ENCODE measurements at regions not wholly inside any gene's neighbourhood (a gene's known extent, or its start where the extent isn't known, plus 50 kb on each side); places are given as distances from the start of the nearest gene placed in this dataset.

DNA sequence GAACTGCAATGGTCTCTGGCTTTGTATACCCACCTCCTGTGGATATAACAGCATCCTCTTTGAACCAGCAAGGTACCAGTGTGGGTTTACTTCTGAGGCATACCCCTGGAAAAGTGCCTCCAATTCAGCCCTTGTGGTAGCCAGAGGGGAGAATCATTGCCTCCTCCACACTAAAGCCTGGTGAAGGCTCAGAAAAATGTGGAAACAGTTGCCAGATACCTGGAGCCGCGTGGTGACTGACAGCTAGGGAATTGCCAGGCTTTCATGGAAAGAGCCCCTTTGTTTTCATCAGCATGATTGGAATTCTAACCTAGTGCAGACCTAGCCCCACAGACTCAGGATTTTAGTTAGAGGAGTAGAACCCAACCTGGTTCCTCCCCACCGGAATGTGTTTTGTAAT, 168.6 kb upstream of the KLF3 start:
- no peak overlapping the region for H3K9ac ChIP-seq (ENCODE audit: low read depth, low read length)
- no peak overlapping the region for H3K4me3 ChIP-seq (ENCODE audit: low read length)

DNA sequence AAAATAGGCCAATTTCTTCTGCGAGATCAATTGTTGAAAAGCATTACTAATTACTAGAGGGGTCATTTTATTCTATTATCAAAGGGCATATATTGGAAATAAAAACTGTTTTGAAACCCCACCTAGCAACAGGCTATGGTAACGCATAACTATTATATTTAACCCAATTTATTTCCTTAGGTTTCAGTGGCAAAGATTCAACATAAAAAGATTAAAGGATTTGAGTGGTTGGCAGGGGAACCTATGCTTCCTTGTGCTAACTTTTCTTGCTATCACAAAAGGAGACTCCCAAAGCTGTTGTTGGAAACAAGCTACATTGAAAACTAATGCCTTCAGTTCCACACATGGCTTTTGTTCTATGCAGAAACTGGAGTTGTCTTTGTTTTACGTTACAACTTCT, 166.9 kb upstream of the KLF3 start:
- Histone ChIP-seq H3K9me3 (replicated peaks; ENCODE audit: low read length) (no peaks in the 10 kb centered on the region), H3K27me3 (ENCODE audit: control insufficient read depth, insufficient read depth, low read length) (no peaks in the 10 kb centered on the region), H3K4me1 (ENCODE audit: control insufficient read depth, insufficient read depth, low read length) (no peaks in the 10 kb centered on the region), H3K4me2 (ENCODE audit: low read length) (no peak overlapping the region), H3K9ac (ENCODE audit: low read depth, low read length) (no peak overlapping the region), H3K4me3 (ENCODE audit: low read length) (no peak overlapping the region), H3K36me3 (ENCODE audit: insufficient read depth, low read length) (no peaks in the 10 kb centered on the region)

More for the DNA sequence above, 168.6 kb upstream of the KLF3 start:
- H3K4me2 ChIP-seq (ENCODE audit: low read length), result no peak overlapping the region
- no peaks in the 10 kb centered on the region for H3K27me3 ChIP-seq (ENCODE audit: control insufficient read depth, insufficient read depth, low read length)
- H3K9me3 ChIP-seq (replicated peaks; ENCODE audit: low read length), result no peaks in the 10 kb centered on the region
- H3K36me3 ChIP-seq (ENCODE audit: insufficient read depth, low read length), result no peaks in the 10 kb centered on the region
- no peaks in the 10 kb centered on the region for H3K4me1 ChIP-seq (ENCODE audit: control insufficient read depth, insufficient read depth, low read length)

DNA sequence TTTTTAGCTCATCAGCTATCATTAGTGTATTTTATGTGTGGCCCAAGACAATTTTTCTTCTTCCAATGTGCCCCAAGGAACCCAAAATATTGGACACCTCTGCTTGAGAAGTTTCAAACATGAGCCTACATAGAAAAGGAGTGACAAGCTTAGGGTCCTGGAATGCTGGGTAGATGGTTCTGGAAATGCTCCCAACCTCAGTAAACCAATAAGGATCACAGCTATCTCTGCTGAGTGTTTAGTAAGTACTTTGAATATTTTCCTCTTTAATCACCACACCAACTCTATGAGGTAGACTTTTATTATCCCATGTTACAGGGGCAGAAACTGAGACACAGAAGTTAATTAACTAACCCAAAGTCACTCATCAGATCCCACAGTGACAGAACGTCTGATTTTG, 164.9 kb upstream of the KLF3 start:
- no peak overlapping the region for H3K9ac ChIP-seq (ENCODE audit: low read depth, low read length)

DNA sequence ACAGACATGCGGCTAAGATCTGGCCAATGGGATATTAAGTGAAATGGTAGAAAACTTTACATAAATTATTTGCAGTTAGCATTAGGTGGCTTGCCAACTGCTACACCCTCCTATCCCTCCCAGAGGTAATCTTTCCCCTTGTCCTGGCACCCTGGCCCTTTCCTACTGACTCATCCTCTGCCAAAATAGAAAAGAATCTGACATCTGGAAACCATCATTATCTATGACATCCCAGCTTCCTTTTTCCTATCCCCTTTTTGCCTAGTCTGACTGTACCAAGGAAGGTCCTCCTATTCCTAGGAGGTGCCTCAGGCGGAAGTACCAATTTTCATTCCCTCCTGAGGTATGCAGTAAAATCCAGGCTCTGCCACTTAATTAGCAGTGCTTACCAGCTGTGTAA, 163.6 kb upstream of the KLF3 start:
- H3K4me1 ChIP-seq (ENCODE audit: control insufficient read depth, insufficient read depth, low read length), result no peaks in the 10 kb centered on the region
- no peaks in the 10 kb centered on the region for H3K27me3 ChIP-seq (ENCODE audit: control insufficient read depth, insufficient read depth, low read length)
- no peak overlapping the region for H3K4me2 ChIP-seq (ENCODE audit: low read length)
- H3K9me3 ChIP-seq (replicated peaks; ENCODE audit: low read length), result no peaks in the 10 kb centered on the region
- no peak overlapping the region for H3K9ac ChIP-seq (ENCODE audit: low read depth, low read length)
- H3K36me3 ChIP-seq (ENCODE audit: insufficient read depth, low read length), result no peaks in the 10 kb centered on the region
- no peak overlapping the region for H3K4me3 ChIP-seq (ENCODE audit: low read length)

More for the DNA sequence above, 164.9 kb upstream of the KLF3 start:
- Histone ChIP-seq H3K9me3 (replicated peaks; ENCODE audit: low read length) (no peaks in the 10 kb centered on the region), H3K27me3 (ENCODE audit: control insufficient read depth, insufficient read depth, low read length) (no peaks in the 10 kb centered on the region), H3K4me2 (ENCODE audit: low read length) (no peak overlapping the region), H3K36me3 (ENCODE audit: insufficient read depth, low read length) (no peaks in the 10 kb centered on the region), H3K4me3 (ENCODE audit: low read length) (no peak overlapping the region), H3K4me1 (ENCODE audit: control insufficient read depth, insufficient read depth, low read length) (no peaks in the 10 kb centered on the region)

DNA sequence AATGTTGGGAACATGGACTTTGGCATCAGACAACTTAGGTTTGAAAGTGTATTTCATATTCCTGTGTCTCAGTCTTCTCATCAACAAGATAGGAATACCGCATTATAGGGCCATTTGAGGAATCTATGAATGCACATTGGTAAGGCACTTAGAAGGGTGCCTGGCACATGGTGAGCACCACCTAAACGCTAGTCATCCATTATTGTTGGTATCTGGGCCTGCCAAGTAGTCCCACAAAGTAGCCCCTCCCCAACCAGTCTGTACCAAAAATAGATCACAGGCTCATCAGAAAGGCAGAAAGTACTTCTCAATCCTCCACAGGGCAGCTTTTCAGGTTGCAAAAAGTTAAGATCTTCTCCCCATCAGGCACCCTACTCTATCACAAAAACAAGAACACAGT, 162.3 kb upstream of the KLF3 start:
- H3K4me1 ChIP-seq (ENCODE audit: control insufficient read depth, insufficient read depth, low read length), result no peaks in the 10 kb centered on the region
- H3K4me3 ChIP-seq (ENCODE audit: low read length), result no peak overlapping the region
- no peaks in the 10 kb centered on the region for H3K9me3 ChIP-seq (replicated peaks; ENCODE audit: low read length)
- no peak overlapping the region for H3K9ac ChIP-seq (ENCODE audit: low read depth, low read length)
- H3K4me2 ChIP-seq (ENCODE audit: low read length), result no peak overlapping the region
- peaks cover 11% of the 10 kb centered on the region for H3K27me3 ChIP-seq (ENCODE audit: control insufficient read depth, insufficient read depth, low read length)
- H3K36me3 ChIP-seq (ENCODE audit: insufficient read depth, low read length), result no peaks in the 10 kb centered on the region

DNA sequence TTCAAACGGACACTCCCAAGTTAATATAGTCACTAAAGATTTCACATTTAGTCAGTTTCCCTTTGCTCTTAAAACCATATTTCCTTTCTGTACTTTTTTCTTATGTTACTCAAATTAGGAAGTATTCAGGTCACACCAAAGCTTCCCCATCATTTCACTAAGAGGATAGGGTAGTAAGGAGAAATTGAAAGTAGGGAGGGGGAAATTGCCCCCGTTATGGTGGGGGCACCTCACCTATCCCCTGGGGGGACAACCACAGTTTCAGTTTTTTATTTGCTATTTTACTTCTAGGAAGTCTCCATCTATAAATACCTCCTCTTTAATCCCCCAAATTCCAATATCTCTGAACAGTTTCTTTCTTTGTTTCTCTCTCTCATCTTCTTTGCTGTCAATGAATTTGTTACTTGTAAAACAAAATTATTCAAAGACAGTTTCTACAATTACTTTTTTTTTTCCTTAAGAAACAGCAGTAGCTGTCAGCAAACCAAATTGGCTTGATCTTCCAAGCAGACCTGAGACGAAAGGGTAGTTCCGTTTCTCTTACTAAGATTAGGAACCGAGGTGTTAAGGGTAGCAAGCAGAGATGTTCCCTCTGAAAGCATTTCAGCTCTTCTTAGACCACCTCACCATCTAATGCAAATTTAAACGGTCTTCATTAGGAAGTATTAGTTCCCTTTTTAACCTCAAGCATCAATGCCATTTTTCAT, 160.2 kb upstream of the KLF3 start:
- H3K4me2 ChIP-seq (ENCODE audit: low read length), result no peak overlapping the region
- H3K9me3 ChIP-seq (replicated peaks; ENCODE audit: low read length), result no peaks in the 10 kb centered on the region
- no peak overlapping the region for H3K9ac ChIP-seq (ENCODE audit: low read depth, low read length)

DNA sequence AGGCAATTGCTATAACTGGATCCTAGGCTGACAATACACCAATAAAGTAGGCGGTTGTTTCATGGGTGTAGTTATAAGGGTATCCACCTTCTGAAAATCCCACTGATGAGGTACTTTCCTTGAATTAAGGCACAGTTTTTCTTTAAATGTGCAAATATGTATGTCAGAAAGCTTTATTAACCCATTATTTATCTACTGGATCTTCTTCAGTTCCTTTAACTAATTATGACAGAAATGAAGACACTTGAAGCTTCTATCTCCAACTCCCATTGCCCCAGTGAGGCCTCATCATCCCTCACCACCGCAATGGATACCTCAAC, 159.6 kb upstream of the KLF3 start:
- peaks cover 21% of the 10 kb centered on the region for H3K27me3 ChIP-seq (ENCODE audit: control insufficient read depth, insufficient read depth, low read length)
- no peaks in the 10 kb centered on the region for H3K9me3 ChIP-seq (replicated peaks; ENCODE audit: low read length)
- no peak overlapping the region for H3K4me2 ChIP-seq (ENCODE audit: low read length)
- no peaks in the 10 kb centered on the region for H3K4me1 ChIP-seq (ENCODE audit: control insufficient read depth, insufficient read depth, low read length)
- H3K9ac ChIP-seq (ENCODE audit: low read depth, low read length), result no peak overlapping the region
- H3K4me3 ChIP-seq (ENCODE audit: low read length), result no peak overlapping the region
- no peaks in the 10 kb centered on the region for H3K36me3 ChIP-seq (ENCODE audit: insufficient read depth, low read length)

More for the DNA sequence above, 160.2 kb upstream of the KLF3 start:
- Histone ChIP-seq H3K4me3 (ENCODE audit: low read length) (no peak overlapping the region), H3K4me1 (ENCODE audit: control insufficient read depth, insufficient read depth, low read length) (no peaks in the 10 kb centered on the region), H3K36me3 (ENCODE audit: insufficient read depth, low read length) (no peaks in the 10 kb centered on the region), H3K27me3 (ENCODE audit: control insufficient read depth, insufficient read depth, low read length) (peaks cover 21% of the 10 kb centered on the region)

DNA sequence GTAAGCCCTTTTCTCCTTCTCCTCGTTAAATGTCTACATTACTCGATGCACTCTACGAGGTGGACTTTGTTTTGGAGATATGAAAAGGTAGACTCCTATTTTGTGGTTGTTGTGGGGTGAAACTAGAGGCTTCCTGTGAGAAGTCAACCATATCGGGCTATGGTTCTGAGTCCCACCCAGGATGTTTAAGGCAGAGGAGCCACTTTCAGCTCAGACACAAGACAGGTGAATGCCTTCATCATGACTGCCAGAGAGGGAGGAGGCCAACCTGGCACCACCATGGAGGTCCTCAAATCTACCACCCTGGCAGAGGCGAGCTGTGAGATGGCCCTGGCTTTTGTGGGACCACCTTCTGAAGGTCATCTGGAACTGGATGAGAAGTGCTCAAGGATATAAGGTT, 154.4 kb upstream of the KLF3 start:
- no peaks in the 10 kb centered on the region for H3K36me3 ChIP-seq (ENCODE audit: insufficient read depth, low read length)

DNA sequence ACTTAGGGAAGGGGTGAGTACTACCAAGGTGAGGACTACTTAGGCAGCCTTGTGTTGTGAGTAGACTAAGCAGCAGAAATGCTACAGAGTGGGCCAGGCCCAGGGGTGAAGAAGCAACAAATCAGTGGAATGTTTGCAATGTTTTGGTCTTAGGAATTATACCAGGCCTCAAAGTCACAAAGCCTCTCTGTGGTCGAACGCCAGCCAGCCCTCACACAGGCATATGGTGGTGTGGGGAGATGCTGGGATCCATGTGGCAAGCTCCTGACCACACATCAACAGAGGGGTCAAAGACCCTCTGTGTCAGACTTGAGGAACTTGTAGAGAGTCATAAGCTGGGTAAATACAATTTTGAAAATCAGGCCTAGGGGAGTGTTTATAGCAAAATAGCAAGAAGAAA, 153.8 kb upstream of the KLF3 start:
- H3K4me2 ChIP-seq (ENCODE audit: low read length), result no peak overlapping the region
- no peaks in the 10 kb centered on the region for H3K36me3 ChIP-seq (ENCODE audit: insufficient read depth, low read length)
- H3K27me3 ChIP-seq (ENCODE audit: control insufficient read depth, insufficient read depth, low read length), result peaks cover 33% of the 10 kb centered on the region
- no peak overlapping the region for H3K9ac ChIP-seq (ENCODE audit: low read depth, low read length)
- no peaks in the 10 kb centered on the region for H3K4me1 ChIP-seq (ENCODE audit: control insufficient read depth, insufficient read depth, low read length)
- no peaks in the 10 kb centered on the region for H3K9me3 ChIP-seq (replicated peaks; ENCODE audit: low read length)
- H3K4me3 ChIP-seq (ENCODE audit: low read length), result no peak overlapping the region

More for the DNA sequence above, 154.4 kb upstream of the KLF3 start:
- H3K4me2 ChIP-seq (ENCODE audit: low read length), result no peak overlapping the region
- H3K4me1 ChIP-seq (ENCODE audit: control insufficient read depth, insufficient read depth, low read length), result no peaks in the 10 kb centered on the region
- H3K9ac ChIP-seq (ENCODE audit: low read depth, low read length), result no peak overlapping the region
- peaks cover 33% of the 10 kb centered on the region for H3K27me3 ChIP-seq (ENCODE audit: control insufficient read depth, insufficient read depth, low read length)
- no peak overlapping the region for H3K4me3 ChIP-seq (ENCODE audit: low read length)
- no peaks in the 10 kb centered on the region for H3K9me3 ChIP-seq (replicated peaks; ENCODE audit: low read length)

DNA sequence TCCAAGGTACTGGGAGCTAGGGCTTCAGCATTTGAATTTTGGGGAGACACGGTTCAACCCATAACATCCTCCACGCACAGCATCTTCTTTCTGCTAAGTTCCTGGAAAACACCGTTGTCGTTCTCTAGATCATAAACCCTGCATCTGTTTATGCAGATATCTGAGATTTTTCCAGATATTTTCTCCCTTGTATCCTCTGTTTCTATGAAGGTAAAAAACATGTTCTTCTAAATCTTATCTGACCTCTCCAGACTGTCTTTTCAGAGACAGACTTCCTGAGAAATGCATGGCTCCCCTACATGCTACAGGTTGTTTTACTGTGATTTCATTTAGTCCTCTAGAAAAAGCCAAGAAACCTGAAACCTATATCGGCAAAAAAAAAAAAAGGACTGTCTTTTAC, 152.3 kb upstream of the KLF3 start:
- H3K4me3 ChIP-seq (ENCODE audit: low read length), result no peak overlapping the region
- no peaks in the 10 kb centered on the region for H3K36me3 ChIP-seq (ENCODE audit: insufficient read depth, low read length)
- H3K4me1 ChIP-seq (ENCODE audit: control insufficient read depth, insufficient read depth, low read length), result no peaks in the 10 kb centered on the region

DNA sequence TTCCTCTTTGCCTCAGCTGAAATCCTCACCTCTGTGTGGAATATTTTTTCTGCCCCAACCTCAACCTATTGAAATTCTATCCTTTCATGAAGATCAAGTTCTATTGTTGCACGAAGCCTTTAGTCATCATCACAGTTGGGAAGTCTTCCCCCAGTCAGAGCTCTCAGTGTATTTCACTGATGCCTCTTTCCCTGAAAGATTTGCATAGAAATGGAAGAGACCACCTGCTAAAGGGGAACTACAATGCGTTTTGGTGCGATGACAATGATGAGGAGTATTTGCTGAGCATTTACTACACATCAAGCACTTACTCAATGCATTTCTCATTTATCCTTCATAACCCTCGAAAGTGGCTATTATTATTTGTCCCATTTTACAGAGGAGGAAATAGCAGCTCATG, 151.2 kb upstream of the KLF3 start:
- Histone ChIP-seq H3K4me3 (ENCODE audit: low read length) (no peak overlapping the region), H3K4me1 (ENCODE audit: control insufficient read depth, insufficient read depth, low read length) (no peaks in the 10 kb centered on the region), H3K27me3 (ENCODE audit: control insufficient read depth, insufficient read depth, low read length) (peaks cover 12% of the 10 kb centered on the region), H3K9me3 (replicated peaks; ENCODE audit: low read length) (no peaks in the 10 kb centered on the region), H3K9ac (ENCODE audit: low read depth, low read length) (no peak overlapping the region), H3K4me2 (ENCODE audit: low read length) (no peak overlapping the region), H3K36me3 (ENCODE audit: insufficient read depth, low read length) (no peaks in the 10 kb centered on the region)

More for the DNA sequence above, 152.3 kb upstream of the KLF3 start:
- no peak overlapping the region for H3K9ac ChIP-seq (ENCODE audit: low read depth, low read length)
- H3K4me2 ChIP-seq (ENCODE audit: low read length), result no peak overlapping the region
- H3K27me3 ChIP-seq (ENCODE audit: control insufficient read depth, insufficient read depth, low read length), result peaks cover 22% of the 10 kb centered on the region
- no peaks in the 10 kb centered on the region for H3K9me3 ChIP-seq (replicated peaks; ENCODE audit: low read length)

DNA sequence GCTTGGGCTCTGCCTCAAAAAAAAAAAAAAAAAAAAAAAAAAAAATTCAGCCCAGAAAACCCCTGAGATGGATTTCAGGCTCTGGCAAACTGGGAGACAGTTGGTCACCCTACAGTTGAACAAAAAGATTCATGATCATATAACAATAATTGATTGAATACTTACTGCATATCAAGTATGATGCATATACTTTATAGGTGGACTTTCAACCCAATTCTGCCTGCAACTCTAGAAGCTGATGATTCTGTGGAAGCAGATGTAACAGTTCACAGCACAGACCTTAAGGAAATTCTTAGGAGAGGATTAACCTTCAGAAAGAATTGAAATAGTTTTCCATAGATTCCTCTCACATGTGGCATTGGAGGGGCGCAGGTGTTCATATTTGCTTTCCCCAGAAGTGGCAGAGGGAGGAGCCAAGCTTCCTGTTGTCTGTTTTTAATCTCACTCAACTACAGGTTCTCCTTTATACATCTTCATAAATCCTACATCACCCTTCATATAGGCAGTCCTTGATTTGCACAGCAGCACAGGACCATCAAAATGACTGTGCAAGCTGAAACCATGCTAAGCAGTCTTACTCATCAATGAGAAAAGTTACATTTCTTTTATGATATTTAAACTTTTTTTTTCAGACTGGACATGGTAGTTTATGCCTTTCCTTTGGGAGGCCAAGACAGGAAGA, 149.4 kb upstream of the KLF3 start:
- Histone ChIP-seq H3K9me3 (replicated peaks; ENCODE audit: low read length) (no peaks in the 10 kb centered on the region), H3K27me3 (ENCODE audit: control insufficient read depth, insufficient read depth, low read length) (peaks cover 12% of the 10 kb centered on the region), H3K36me3 (ENCODE audit: insufficient read depth, low read length) (no peaks in the 10 kb centered on the region), H3K4me2 (ENCODE audit: low read length) (no peak overlapping the region), H3K4me1 (ENCODE audit: control insufficient read depth, insufficient read depth, low read length) (no peaks in the 10 kb centered on the region), H3K4me3 (ENCODE audit: low read length) (no peak overlapping the region), H3K9ac (ENCODE audit: low read depth, low read length) (no peak overlapping the region)
